HCT116 (cell line): ENCODE measurements at regions not wholly inside any gene's neighbourhood (a gene's known extent, or its start where the extent isn't known, plus 50 kb on each side); places are given as distances from the start of the nearest gene placed in this dataset.

Experiments used
- ATAC-seq: fragments of 200-7000 bp; cut with Tn5 transposase; 2 replicates; pipeline ENCODE4 v1.9.1; 2020; ENCODE audit warnings: mild to moderate bottlenecking, moderate library complexity
- BruUV-seq: library from RNA; stranded (reverse); fragments of 400-500 nt; replicated peaks from 2 replicates; lab custom pipeline; 2021; lab: Mats Ljungman, UMichigan
- CTCF ChIA-PET: fragments of 300-600 bp; sonication (Branson Sonifier 250); formaldehyde crosslinking; loops from one replicate; lab custom pipeline; 2021; ENCODE audit warnings: antibody characterized with exemption; lab: Charles Lee
- POLR2A ChIA-PET: fragments of 300-600, 350-600 bp; sonication (Branson Sonifier 250); formaldehyde crosslinking; loops from one replicate; lab custom pipeline; 2021; ENCODE audit warnings: antibody characterized with exemption; lab: Charles Lee
- RAD21 ChIA-PET, 2 experiments: fragments of 300-600 bp; sonication (Branson Sonifier 250); formaldehyde crosslinking; loops; one replicate each; lab custom pipeline; 2023; ENCODE audit warnings: low total read pairs in 2 of 2; ENCODE audit not compliant: uncharacterized antibody in 2 of 2, unreplicated experiment in 2 of 2, low non-redundant PET in 1 of 2; lab: Charles Lee
- DNase-seq: peaks from one replicate; pipeline ENCODE4 v3.0.0-alpha.2; 2010; ENCODE audit warnings: low read depth, low spot score
- H2AFZ ChIP-seq: fragments of 200-600 bp; shearing (Covaris generic), sonication (generic); 2 replicates; pipeline ENCODE4 v1.6.1; 2017; ENCODE audit warnings: low read depth, mixed run types, mixed read lengths, antibody characterized with exemption, low read length; ENCODE audit not compliant: poor library complexity, severe bottlenecking
- H3K27ac ChIP-seq: 2 replicates; pipeline ENCODE4 v1.5.1; 2012; ENCODE audit warnings: low read depth, low read length
- H3K27me3 ChIP-seq: fragments of 200-600 bp; sonication (generic); 2 replicates; pipeline ENCODE4 v1.6.1; 2016; ENCODE audit warnings: mixed run types, low read length, mixed read lengths; ENCODE audit not compliant: insufficient read depth
- H3K36me3 ChIP-seq, 2 experiments: fragments of 200-500 bp in 1 of 2; fragments of 200-600 bp in 1 of 2; sonication (Bioruptor generic) in 1 of 2; sonication (generic) in 1 of 2; 2 replicates each; pipeline versions ENCODE4 v1.5.1 to v1.6.1; 2014 to 2016; ENCODE audit warnings: low read length in 2 of 2, inconsistent platforms in 1 of 2, mixed read lengths in 1 of 2, mixed run types in 1 of 2; ENCODE audit not compliant: insufficient read depth in 2 of 2, control insufficient read depth in 1 of 2
- H3K4me1 ChIP-seq, 2 experiments: fragments of 200-600 bp in 1 of 2; sonication (generic) in 1 of 2; 2 replicates each; pipeline versions ENCODE4 v1.5.1 to v1.6.1; 2012 to 2017; ENCODE audit warnings: low read length in 2 of 2, inconsistent platforms in 1 of 2, mild to moderate bottlenecking in 1 of 2, mixed read lengths in 1 of 2, mixed run types in 1 of 2, moderate library complexity in 1 of 2; ENCODE audit not compliant: insufficient read depth in 2 of 2, control insufficient read depth in 1 of 2
- H3K4me2 ChIP-seq: fragments of 200-600 bp; sonication (generic); 2 replicates; pipeline ENCODE4 v1.6.1; 2017; ENCODE audit warnings: mixed run types, low read length, mixed read lengths
- H3K4me3 ChIP-seq, 2 experiments: fragments of 200-600 bp in 1 of 2; sonication (generic) in 1 of 2; replicated peaks in 1 of 2; 2 replicates each; pipeline ENCODE4 v1.5.1; 2011 to 2016; ENCODE audit warnings: low read length in 2 of 2, control low read depth in 1 of 2, low read depth in 1 of 2, mild to moderate bottlenecking in 1 of 2, mixed read lengths in 1 of 2, mixed run types in 1 of 2
- H3K79me2 ChIP-seq: fragments of 200-600 bp; sonication (generic); 2 replicates; pipeline ENCODE4 v1.6.1; 2017; ENCODE audit warnings: mild to moderate bottlenecking, mixed run types, low read length, moderate library complexity, mixed read lengths; ENCODE audit not compliant: insufficient read depth
- H3K9ac ChIP-seq: fragments of 200-600 bp; sonication (generic); 2 replicates; pipeline ENCODE4 v1.6.1; 2016; ENCODE audit warnings: low read length, mixed read lengths
- H3K9me2 ChIP-seq: fragments of 200-600 bp; sonication (generic), shearing (Covaris generic); 2 replicates; pipeline ENCODE4 v1.6.1; 2017; ENCODE audit warnings: mixed run types, mild to moderate bottlenecking, moderate library complexity; ENCODE audit not compliant: insufficient read depth
- H3K9me3 ChIP-seq, 2 experiments: fragments of 200-500 bp in 1 of 2; fragments of 200-600 bp in 1 of 2; sonication (Bioruptor generic) in 1 of 2; sonication (generic) in 1 of 2; 2 replicates each; pipeline ENCODE4 v1.6.1; 2014 to 2017; ENCODE audit warnings: low read length in 2 of 2, mixed read lengths in 2 of 2, inconsistent platforms in 1 of 2, low read depth in 1 of 2, mild to moderate bottlenecking in 1 of 2, mixed run types in 1 of 2, moderate library complexity in 1 of 2; ENCODE audit not compliant: control insufficient read depth in 1 of 2, insufficient read depth in 1 of 2
- H4K20me1 ChIP-seq: fragments of 200-600 bp; sonication (generic), shearing (Covaris generic); 2 replicates; pipeline ENCODE4 v1.6.1; 2017; ENCODE audit warnings: mixed run types, mild to moderate bottlenecking, moderate library complexity; ENCODE audit not compliant: insufficient read depth
- CBX3 ChIP-seq: IDR thresholded peaks from 2 replicates; pipeline ENCODE4 v1.6.1; 2012; ENCODE audit warnings: low read depth
- CEBPB ChIP-seq: IDR thresholded peaks from 2 replicates; pipeline ENCODE4 v1.6.1; 2012; ENCODE audit warnings: low read depth
- EGR1 ChIP-seq: IDR thresholded peaks from 2 replicates; pipeline ENCODE4 v1.6.1; 2012; ENCODE audit warnings: low read depth
- ELF1 ChIP-seq: IDR thresholded peaks from 2 replicates; pipeline ENCODE4 v1.6.1; 2012; ENCODE audit warnings: low read depth, borderline replicate concordance
- EZH2phosphoT487 ChIP-seq: fragments of 200-600 bp; IDR thresholded peaks from 2 replicates; pipeline ENCODE4 v1.6.1; 2018; ENCODE audit warnings: antibody characterized with exemption, borderline replicate concordance
- POLR2AphosphoS5 ChIP-seq: IDR thresholded peaks from 2 replicates; pipeline ENCODE4 v1.6.1; 2011; ENCODE audit warnings: mild to moderate bottlenecking, low read depth, low read length, moderate library complexity
- RAD21 ChIP-seq: IDR thresholded peaks from 2 replicates; pipeline ENCODE4 v1.6.1; 2012; ENCODE audit warnings: low read depth, mild to moderate bottlenecking
- SRF ChIP-seq: IDR thresholded peaks from 2 replicates; pipeline ENCODE4 v1.6.1; 2012; ENCODE audit warnings: low read depth
- TCF7L2 ChIP-seq: IDR thresholded peaks from 2 replicates; pipeline ENCODE4 v1.7.0; 2011; ENCODE audit warnings: borderline replicate concordance, inconsistent platforms; ENCODE audit not compliant: insufficient read depth, insufficient read length; ENCODE audit errors: extremely low read depth
- YY1 ChIP-seq: IDR thresholded peaks from 2 replicates; pipeline ENCODE4 v1.6.1; 2011; ENCODE audit warnings: low read length, low read depth, moderate library complexity, mild to moderate bottlenecking; ENCODE audit not compliant: insufficient replicate concordance; ENCODE audit errors: extremely low read depth
- ZFX ChIP-seq: fragments of 450-650 bp; IDR thresholded peaks from 2 replicates; pipeline ENCODE4 v1.6.1; 2017
- ZNF274 ChIP-seq: fragments of 200-500 bp; sonication (Bioruptor generic); IDR thresholded peaks from 2 replicates; pipeline ENCODE4 v1.6.1; 2014; ENCODE audit warnings: mild to moderate bottlenecking, low read depth, low read length, inconsistent platforms
- intact Hi-C: fragments of 100-400 bp; cut with micrococcal nuclease; formaldehyde crosslinking; loops from 2 replicates; pipeline ENCODE4 v1.10.0; 2022
- TF ChIP-seq, protein P1 (sequence below): IDR thresholded peaks from 2 replicates; pipeline ENCODE4 v1.6.1; 2012
- TF ChIP-seq, protein P2 (sequence below): IDR thresholded peaks from 2 replicates; pipeline ENCODE4 v1.6.1; 2012
- TF ChIP-seq, protein P3 (sequence below): IDR thresholded peaks from 2 replicates; pipeline ENCODE4 v1.6.1; 2012; ENCODE audit warnings: low read depth
- TF ChIP-seq, protein P4 (sequence below): IDR thresholded peaks from 2 replicates; pipeline ENCODE4 v1.6.1; 2011; ENCODE audit warnings: mild to moderate bottlenecking, low read length, moderate library complexity; ENCODE audit not compliant: insufficient replicate concordance; ENCODE audit errors: extremely low read depth

DNA sequence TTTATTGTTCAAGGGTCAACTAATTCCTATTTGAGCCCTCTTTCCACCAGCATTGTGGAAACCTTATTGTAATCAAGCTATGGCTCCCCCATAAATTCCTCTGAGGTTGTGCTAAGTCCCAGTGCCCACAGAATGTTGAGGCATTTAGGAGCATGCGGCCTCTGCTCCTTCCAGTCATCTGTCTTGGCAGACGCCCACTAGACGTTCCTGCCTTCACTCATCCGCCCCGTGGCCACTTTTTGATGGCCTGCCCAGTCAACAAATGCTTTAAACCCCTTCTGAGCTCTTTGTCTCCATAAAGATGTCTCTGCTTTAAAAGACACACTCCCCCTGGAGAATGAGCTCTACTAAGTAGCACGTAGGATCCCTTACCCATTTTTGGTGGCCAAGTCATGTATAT, 104.7 kb downstream of the GAS1 start:
- ChIA-PET POLR2A (no interaction called here), RAD21 (no interaction called here), CTCF (no interaction called here)
- H3K79me2 ChIP-seq, result no peaks in the 10 kb centered on the region
- H3K9me2 ChIP-seq, result no peaks in the 10 kb centered on the region
- DNase-seq (no peak), ATAC-seq (no peak)
- H2AFZ ChIP-seq, result no peak overlapping the region
- H3K9me3 ChIP-seq, result no peaks in the 10 kb centered on the region
- no peaks in the 10 kb centered on the region for H3K4me1 ChIP-seq
- no peaks in the 10 kb centered on the region for H4K20me1 ChIP-seq
- intact Hi-C loops, result no loop called here
- H3K36me3 ChIP-seq, result no peaks in the 10 kb centered on the region
- no peak overlapping the region for H3K4me3 ChIP-seq
- no peak overlapping the region for H3K27ac ChIP-seq
- no peak overlapping the region for H3K9ac ChIP-seq
- no peak for TF ChIP-seq RAD21
- TF ChIP-seq ELF1, result no peak
- TF ChIP-seq, protein P1, sequence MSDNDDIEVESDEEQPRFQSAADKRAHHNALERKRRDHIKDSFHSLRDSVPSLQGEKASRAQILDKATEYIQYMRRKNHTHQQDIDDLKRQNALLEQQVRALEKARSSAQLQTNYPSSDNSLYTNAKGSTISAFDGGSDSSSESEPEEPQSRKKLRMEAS, result no peak
- TF ChIP-seq, protein P2, sequence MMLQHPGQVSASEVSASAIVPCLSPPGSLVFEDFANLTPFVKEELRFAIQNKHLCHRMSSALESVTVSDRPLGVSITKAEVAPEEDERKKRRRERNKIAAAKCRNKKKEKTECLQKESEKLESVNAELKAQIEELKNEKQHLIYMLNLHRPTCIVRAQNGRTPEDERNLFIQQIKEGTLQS, result no peak
- TF ChIP-seq, protein P3, sequence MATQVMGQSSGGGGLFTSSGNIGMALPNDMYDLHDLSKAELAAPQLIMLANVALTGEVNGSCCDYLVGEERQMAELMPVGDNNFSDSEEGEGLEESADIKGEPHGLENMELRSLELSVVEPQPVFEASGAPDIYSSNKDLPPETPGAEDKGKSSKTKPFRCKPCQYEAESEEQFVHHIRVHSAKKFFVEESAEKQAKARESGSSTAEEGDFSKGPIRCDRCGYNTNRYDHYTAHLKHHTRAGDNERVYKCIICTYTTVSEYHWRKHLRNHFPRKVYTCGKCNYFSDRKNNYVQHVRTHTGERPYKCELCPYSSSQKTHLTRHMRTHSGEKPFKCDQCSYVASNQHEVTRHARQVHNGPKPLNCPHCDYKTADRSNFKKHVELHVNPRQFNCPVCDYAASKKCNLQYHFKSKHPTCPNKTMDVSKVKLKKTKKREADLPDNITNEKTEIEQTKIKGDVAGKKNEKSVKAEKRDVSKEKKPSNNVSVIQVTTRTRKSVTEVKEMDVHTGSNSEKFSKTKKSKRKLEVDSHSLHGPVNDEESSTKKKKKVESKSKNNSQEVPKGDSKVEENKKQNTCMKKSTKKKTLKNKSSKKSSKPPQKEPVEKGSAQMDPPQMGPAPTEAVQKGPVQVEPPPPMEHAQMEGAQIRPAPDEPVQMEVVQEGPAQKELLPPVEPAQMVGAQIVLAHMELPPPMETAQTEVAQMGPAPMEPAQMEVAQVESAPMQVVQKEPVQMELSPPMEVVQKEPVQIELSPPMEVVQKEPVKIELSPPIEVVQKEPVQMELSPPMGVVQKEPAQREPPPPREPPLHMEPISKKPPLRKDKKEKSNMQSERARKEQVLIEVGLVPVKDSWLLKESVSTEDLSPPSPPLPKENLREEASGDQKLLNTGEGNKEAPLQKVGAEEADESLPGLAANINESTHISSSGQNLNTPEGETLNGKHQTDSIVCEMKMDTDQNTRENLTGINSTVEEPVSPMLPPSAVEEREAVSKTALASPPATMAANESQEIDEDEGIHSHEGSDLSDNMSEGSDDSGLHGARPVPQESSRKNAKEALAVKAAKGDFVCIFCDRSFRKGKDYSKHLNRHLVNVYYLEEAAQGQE, result no peak
- no peak for TF ChIP-seq CBX3
- no peak for TF ChIP-seq ZFX
- no peak for TF ChIP-seq ZNF274
- no peak for TF ChIP-seq YY1
- no peak for TF ChIP-seq POLR2AphosphoS5
- TF ChIP-seq, protein P4, sequence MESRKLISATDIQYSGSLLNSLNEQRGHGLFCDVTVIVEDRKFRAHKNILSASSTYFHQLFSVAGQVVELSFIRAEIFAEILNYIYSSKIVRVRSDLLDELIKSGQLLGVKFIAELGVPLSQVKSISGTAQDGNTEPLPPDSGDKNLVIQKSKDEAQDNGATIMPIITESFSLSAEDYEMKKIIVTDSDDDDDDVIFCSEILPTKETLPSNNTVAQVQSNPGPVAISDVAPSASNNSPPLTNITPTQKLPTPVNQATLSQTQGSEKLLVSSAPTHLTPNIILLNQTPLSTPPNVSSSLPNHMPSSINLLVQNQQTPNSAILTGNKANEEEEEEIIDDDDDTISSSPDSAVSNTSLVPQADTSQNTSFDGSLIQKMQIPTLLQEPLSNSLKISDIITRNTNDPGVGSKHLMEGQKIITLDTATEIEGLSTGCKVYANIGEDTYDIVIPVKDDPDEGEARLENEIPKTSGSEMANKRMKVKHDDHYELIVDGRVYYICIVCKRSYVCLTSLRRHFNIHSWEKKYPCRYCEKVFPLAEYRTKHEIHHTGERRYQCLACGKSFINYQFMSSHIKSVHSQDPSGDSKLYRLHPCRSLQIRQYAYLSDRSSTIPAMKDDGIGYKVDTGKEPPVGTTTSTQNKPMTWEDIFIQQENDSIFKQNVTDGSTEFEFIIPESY, result no peak
- TF ChIP-seq EGR1, result no peak
- no peak for TF ChIP-seq SRF
- TF ChIP-seq EZH2phosphoT487, result no peak
- no peak for TF ChIP-seq CEBPB
- TF ChIP-seq TCF7L2, result no peak
- no peak overlapping the region for H3K4me2 ChIP-seq
- peaks cover 38% of the 10 kb centered on the region for H3K27me3 ChIP-seq
- no TSS peak for BruUV-seq
